CD4-positive, alpha-beta T cell treated with Interleukin-15 for 1 hour (primary cell): ENCODE measurements at regions not wholly inside any gene's neighbourhood (a gene's known extent, or its start where the extent isn't known, plus 50 kb on each side); places are given as distances from the start of the nearest gene placed in this dataset.

Experiments used
- DNase-seq: peaks from one replicate; pipeline ENCODE4 v3.0.0-alpha.2; 2020

DNA sequence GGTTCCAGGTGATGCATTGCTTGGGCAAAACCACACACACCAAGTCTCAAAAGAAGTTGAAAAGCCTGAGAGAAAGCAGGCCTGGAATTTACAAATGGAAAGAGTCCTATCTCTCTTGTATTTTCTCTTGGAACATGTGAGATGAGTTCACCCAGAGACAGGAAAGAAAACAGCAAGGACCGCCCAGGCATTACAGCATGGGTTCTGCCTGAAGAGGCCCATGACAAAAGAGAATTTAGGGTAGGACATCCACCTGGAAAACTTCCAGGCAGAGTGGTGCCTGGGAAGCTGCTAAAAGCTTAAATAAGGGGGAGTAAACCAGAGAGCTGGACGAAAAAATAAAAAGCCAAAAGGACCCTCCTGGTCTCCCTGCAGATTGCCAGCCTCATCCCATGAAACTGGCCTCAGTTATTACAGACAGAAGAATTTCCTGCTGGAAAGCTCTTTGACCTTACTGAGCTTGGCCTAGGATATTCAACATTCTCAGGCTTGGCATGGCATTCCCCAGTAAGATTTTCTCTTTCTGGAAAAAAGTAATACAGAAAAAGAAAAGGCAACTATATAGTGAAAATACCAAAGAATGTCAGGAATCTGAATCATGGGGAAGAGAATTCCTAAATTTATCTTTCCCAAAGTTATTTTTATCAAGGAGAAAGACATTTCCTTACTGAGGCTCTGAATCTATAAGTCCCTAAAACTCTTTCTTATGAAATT lies 121.3 kb upstream of the NUDT4 start:
- no peak for DNase-seq

GRCh38 chr12:93261505-93262094 lies 116.1 kb upstream of the NUDT4 start:
- no peak for DNase-seq

DNA sequence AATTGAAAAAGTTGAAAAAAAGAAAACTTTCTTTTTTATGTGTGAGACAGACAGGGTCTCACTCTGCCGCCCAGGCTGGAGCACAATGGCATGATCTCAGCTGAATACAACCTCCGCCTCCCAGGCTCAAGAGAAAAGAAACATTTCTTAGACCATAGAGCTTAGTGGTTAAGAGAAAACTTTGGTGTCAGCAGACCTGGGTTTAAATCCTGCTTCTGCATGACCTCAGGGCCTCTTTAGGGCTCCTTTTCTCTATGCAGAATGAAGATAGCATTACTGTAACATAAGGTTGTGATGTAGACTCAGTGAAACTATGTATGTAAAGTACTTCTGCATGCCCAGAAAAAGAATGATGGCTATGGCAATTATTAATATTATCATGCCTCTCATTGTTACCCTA lies 104.7 kb upstream of the NUDT4 start:
- DNase-seq = no peak

DNA sequence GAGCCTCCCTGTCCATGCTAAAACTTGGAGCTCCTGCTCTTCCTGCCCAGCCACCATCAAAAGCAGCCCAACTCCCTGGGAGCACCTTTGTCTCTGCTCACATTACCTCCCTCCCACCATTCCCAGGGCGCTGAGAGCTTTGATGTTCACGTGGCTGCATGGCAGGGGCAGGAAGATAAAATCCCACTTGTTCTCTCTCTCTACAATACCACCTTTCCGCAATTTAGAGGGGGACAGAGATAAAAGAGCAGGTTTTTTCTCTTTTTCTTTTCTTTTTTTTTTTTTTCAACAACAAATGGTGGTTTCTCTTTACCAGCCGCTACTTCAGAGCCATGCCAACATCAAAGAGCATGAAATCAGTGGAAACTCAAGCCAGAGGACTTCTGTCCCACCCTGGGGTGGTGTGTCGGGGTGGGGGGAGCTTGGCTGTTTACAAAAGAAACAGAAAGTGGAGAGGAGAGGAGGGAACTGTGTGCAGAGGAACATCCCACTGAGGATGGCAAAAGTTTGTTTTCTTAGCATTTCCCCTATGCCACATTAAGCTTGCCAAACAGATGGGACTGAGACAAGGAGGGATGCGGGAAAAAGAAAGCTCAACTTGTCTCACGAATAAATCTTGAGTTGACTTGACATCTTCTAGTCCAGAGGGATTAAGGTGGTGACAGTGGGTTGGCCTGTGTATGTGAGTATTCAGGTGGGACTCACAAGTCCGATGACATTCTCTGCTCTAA lies 103.7 kb upstream of the NUDT4 start:
- DNase-seq = no peak

- DNase-seq = no peak
Measured at GRCh38 chr12:93274937-93275336, 102.8 kb upstream of the NUDT4 start.

GRCh38 chr12:93275589-93275988 lies 102.1 kb upstream of the NUDT4 start:
- no peak for DNase-seq

DNA sequence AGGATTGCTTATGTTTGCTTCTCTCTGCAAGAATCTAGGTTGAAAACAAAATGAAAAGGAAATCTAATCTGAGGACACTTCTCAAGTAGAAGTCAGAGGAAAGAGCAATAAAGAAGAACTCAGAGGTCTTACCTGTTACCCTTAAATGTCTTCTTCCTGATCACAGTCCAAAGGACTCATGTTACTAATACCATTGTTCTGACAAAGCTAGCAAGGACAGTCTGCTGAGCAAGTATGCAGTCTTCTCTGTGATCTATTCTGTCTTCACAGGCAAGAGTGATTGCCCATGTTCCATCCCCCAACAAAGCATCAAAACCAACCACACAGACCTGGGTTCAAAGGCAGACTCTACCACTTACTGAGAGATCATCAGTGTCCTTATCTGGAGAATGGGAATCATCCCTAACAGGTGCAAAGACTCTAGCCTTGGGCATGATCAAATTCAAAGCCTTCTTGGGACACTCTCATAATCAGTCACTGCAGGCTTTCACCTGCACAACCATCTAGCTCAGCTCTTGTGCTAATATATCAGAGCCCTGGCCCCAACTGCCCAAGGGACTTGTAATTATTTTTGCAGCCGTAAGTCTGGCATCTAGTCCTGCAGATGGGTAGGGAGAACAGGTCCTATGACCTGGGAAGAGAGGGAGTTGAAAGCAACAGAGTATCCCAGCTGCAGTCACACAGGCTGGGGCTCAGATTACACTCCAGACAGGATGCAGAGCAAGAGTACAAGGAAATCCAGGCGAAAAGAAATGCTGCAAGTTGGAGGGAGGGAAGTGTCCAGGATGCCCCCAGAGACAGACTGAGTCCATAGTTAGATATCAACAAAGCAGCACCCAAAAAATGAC lies 97.9 kb upstream of the NUDT4 start:
- DNase-seq = no peak

- DNase-seq = no peak
Measured at GRCh38 chr12:93287149-93287548, 90.6 kb upstream of the NUDT4 start.

GRCh38 chr12:93288626-93289025 lies 89.1 kb upstream of the NUDT4 start:
- DNase-seq = no peak

- no peak for DNase-seq
Measured at GRCh38 chr12:93290391-93290790, 87.3 kb upstream of the NUDT4 start.

GRCh38 chr12:93292213-93292612 lies 85.5 kb upstream of the NUDT4 start:
- no peak for DNase-seq

DNA sequence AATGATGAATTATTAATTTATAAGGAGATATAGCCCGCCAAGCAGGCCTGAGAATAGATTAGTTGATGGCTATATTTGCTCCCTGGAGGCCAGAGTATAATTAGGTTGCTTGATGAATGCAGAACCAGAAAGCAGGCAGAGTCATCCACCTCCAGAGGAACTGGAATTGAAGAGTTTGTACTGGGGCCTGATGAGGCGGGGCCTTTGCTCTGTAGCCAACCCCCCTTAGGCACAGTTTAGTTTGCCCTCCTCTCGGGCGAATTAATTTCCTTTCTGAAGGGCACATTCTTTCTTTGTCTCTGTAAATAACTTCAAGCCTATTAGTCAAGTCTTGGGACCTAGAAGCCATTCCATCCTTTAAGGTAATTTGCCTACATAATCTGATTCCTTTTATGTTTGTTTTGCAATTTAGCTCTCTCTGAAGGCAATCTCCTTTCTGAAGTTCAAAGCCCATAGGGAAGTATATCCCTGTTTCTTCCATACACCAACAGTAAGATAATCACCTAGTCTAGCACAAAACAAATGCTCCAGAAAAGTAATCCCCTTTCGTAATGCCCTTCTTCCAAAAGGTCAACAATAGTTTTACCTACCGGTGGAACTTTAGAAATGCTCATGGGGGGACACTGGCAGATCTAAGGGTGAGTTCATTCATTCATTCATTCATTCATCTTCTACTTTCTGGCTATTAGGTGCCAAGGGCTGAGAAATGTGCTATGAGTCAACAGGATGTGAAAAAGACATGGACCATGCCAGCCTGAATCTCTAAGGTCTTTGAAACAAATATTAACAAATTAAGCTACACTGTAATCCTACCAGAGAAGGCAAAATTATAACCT lies 84.8 kb upstream of the NUDT4 start:
- no peak for DNase-seq

DNA sequence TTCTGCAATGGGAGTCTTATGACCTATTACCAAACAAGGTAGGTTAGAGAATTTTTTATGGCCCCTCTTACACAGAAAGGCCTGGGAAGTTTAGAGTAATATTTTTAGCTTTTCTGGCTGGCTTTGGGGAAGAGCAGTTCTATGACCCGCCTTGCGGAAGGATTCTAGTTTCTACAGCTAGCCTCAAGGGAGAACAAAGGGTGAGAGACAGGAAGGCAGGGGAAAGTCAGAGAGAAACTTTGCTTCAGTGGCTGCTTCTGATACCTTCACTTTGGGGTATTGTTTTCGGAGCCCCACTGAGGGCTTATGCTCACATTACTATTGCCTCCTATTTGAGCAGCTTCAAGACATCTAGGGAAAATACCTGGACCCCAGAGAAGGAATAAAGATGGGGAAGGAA lies 80.7 kb upstream of the NUDT4 start:
- no peak for DNase-seq

- no peak for DNase-seq
Measured at GRCh38 chr12:93297536-93297935, 80.2 kb upstream of the NUDT4 start.

DNA sequence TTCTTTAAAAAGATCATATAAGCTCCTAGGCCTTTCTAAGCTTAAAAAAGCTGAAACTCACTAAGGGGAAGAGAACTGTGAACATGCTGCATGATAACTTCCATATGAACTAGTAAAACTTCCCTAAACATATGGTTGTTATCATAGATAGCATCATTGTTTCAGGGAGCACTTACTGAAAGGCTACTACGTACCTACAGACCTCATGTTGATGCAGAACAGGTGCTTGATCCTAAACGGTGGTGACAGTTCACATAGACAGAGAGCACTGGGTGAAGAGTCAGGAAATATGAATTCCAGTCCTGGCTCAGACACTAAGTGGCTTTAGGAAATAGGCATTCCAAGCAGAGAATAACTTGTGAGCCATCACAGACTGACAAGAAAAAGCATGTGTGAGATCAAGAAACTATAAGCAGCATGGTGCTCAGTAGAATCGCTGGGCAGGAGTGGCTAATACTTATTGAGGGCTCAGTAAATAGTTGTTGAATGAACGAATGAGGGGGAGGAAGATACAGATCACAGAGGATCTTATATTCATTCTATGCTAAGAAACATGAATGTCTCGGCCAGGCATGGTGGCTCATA lies 78.4 kb upstream of the NUDT4 start:
- no peak for DNase-seq

- DNase-seq = no peak
Measured at GRCh38 chr12:93300611-93301021, 77.1 kb upstream of the NUDT4 start.

GRCh38 chr12:93302331-93303229 lies 75.1 kb upstream of the NUDT4 start:
- no peak for DNase-seq

GRCh38 chr12:93306636-93307035 lies 71.1 kb upstream of the NUDT4 start:
- DNase-seq = no peak

DNA sequence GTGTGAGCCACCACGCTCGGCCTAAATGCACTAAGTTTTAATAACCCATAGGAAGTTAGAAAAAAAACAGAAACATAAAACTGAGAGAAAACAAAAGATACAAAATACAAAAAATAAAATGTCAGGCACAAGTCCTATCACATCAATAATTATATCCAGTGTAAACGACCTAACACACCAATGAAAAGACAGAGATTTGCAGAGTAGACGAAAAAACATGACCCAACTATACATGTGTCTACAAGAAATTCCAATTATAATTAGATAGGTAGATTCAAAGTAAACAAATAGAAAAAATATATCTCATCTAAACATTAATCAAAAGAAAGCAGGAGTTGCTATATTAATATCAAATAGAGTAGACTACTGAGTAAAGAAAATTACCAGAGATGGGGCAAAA lies 69.4 kb upstream of the NUDT4 start:
- no peak for DNase-seq

DNA sequence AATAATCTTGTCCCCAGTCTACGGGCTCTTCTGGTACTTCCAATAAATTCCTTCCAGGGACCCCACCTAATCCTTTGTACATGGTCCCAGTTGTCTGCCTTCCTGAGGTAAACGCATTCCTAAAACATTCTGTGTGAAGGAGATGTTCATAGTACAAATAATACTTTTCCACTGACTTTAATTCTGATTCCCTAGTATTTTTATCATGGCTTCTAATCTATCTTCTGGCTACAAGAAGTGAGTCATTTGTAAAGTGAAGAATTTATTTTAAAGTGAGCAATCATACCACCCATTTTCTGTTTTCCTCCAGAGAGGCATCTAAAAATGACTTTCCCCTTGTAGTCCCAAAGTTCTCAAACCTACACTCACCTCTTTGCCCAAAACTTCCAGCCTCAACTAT lies 65.9 kb upstream of the NUDT4 start:
- DNase-seq = no peak

DNA sequence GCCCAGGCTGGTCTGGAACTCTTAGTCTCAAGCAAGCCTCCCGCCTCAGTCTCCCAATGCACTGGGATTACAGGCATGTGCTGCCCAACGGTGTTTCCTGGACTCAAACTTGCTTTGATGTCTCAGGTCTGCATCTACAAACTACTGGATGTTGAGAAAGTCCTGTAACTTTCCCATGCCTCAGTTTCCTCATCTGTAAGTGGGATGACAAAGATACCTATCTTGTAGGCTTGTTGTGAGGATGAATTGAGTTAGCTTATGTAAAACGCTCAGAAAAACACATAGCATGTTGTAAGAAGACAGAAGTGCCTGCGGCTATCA lies 63.6 kb upstream of the NUDT4 start:
- DNase-seq = no peak
